Skeletal muscle satellite cell (primary cell): ENCODE measurements at regions not wholly inside any gene's neighbourhood (a gene's known extent, or its start where the extent isn't known, plus 50 kb on each side); places are given as distances from the start of the nearest gene placed in this dataset.

Experiments
- H3K27me3 ChIP-seq: 2 replicates; pipeline ENCODE4 v1.7.0; 2013; ENCODE audit warnings: low read length; ENCODE audit not compliant: control insufficient read depth, insufficient read depth
- H3K36me3 ChIP-seq: 2 replicates; pipeline ENCODE4 v1.7.0; 2013; ENCODE audit warnings: mild to moderate bottlenecking, control low read depth, low read length; ENCODE audit not compliant: insufficient read depth
- H3K4me1 ChIP-seq: 2 replicates; pipeline ENCODE4 v1.7.0; 2013; ENCODE audit warnings: low read length; ENCODE audit not compliant: control insufficient read depth, insufficient read depth
- H3K4me2 ChIP-seq: 2 replicates; pipeline ENCODE4 v1.7.0; 2013; ENCODE audit warnings: mild to moderate bottlenecking, low read length
- H3K4me3 ChIP-seq: 2 replicates; pipeline ENCODE4 v1.7.0; 2013; ENCODE audit warnings: low read length
- H3K9ac ChIP-seq: 2 replicates; pipeline ENCODE4 v1.7.0; 2013; ENCODE audit warnings: mild to moderate bottlenecking, low read depth, low read length, moderate library complexity
- H3K9me3 ChIP-seq: replicated peaks from 2 replicates; pipeline ENCODE4 v1.7.0; 2013; ENCODE audit warnings: mild to moderate bottlenecking, control low read depth, low read length

DNA sequence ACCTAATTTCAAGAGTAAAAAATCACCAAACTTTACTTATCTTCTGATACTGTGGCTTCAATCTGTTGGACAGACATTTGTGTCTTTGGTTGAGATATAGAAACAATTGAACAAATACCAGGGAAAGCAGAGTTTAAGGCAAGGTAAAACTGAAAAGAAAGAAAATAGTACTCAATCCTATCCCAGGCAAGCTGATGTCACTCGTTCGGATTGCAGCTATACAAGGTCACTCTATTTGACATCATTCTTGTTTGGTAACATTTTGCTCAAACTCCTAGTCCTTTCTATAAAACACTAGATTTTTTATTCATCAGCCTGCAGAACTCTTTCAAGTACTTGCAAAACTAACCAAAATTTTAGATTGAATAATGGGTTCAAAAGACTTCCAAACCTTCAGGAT lies 91.9 kb upstream of the ANKRD55 start:
- no peak overlapping the region for H3K4me3 ChIP-seq
- no peaks in the 10 kb centered on the region for H3K9me3 ChIP-seq
- H3K36me3 ChIP-seq, result no peaks in the 10 kb centered on the region
- no peak overlapping the region for H3K4me2 ChIP-seq
- H3K9ac ChIP-seq, result no peak overlapping the region
- H3K27me3 ChIP-seq, result peaks cover 12% of the 10 kb centered on the region
- no peaks in the 10 kb centered on the region for H3K4me1 ChIP-seq

DNA sequence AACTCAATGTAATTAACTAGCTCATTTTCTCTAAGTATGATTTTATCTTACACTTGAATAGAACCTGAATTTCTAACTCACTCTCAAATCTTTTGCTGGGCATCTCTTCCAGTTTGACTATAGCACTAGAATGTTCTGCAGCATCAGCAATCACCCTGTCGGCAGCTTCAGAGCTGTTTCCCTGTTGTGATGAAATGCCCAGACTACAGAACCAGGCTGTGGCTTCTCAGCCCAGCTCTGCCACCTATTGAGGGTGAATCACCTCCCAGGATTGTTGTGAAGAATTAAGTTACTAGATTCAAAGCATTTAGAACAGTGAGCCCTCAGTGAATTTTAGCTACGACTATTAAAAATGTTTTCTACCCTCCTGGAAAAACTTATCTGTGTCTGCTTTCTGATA lies 90.4 kb upstream of the ANKRD55 start:
- Histone ChIP-seq H3K4me1 (no peaks in the 10 kb centered on the region), H3K9ac (no peak overlapping the region), H3K9me3 (no peaks in the 10 kb centered on the region), H3K4me2 (no peak overlapping the region), H3K4me3 (no peak overlapping the region), H3K27me3 (peaks cover 12% of the 10 kb centered on the region), H3K36me3 (no peaks in the 10 kb centered on the region)

- Histone ChIP-seq H3K27me3 (peaks cover 12% of the 10 kb centered on the region), H3K9ac (no peak overlapping the region), H3K4me2 (no peak overlapping the region), H3K36me3 (no peaks in the 10 kb centered on the region), H3K4me1 (no peaks in the 10 kb centered on the region), H3K4me3 (no peak overlapping the region), H3K9me3 (no peaks in the 10 kb centered on the region)
Measured at GRCh38 chr5:56322592-56322991, 89.5 kb upstream of the ANKRD55 start.

- no peaks in the 10 kb centered on the region for H3K36me3 ChIP-seq
- H3K27me3 ChIP-seq, result peaks cover 7% of the 10 kb centered on the region
- H3K9ac ChIP-seq, result no peak overlapping the region
- H3K9me3 ChIP-seq, result no peaks in the 10 kb centered on the region
- no peak overlapping the region for H3K4me2 ChIP-seq
- H3K4me3 ChIP-seq, result no peak overlapping the region
- H3K4me1 ChIP-seq, result no peaks in the 10 kb centered on the region
Measured at GRCh38 chr5:56321236-56321881, 88.2 kb upstream of the ANKRD55 start.

DNA sequence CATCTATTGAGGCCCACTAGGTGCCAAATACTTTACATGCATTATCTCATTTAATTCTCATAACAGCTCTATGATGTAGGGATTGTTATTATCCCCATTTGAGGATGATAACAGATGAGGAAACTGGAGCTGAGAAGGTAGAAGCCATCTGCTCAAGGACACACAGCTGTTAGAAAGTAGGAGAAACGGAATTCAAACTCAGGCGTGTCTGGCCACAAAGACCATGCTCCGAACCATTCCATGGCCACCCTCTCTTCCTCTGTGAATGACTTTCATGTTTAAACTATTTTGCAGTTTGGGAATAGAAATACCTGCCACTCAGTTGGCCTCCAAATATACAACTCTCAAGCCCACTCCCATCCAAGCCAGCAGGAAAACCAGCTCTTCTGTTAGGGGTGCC lies 87.6 kb upstream of the ANKRD55 start:
- Histone ChIP-seq H3K4me3 (no peak overlapping the region), H3K9ac (no peak overlapping the region), H3K4me1 (no peaks in the 10 kb centered on the region), H3K4me2 (no peak overlapping the region), H3K36me3 (no peaks in the 10 kb centered on the region), H3K9me3 (no peaks in the 10 kb centered on the region), H3K27me3 (peaks cover 7% of the 10 kb centered on the region)

GRCh38 chr5:56319526-56320181 lies 86.5 kb upstream of the ANKRD55 start:
- Histone ChIP-seq H3K4me1 (no peaks in the 10 kb centered on the region), H3K9ac (no peak overlapping the region), H3K9me3 (no peaks in the 10 kb centered on the region), H3K4me2 (no peak overlapping the region), H3K36me3 (no peaks in the 10 kb centered on the region), H3K4me3 (no peak overlapping the region), H3K27me3 (peaks cover 7% of the 10 kb centered on the region)

- H3K9me3 ChIP-seq, result no peaks in the 10 kb centered on the region
- no peak overlapping the region for H3K9ac ChIP-seq
- no peak overlapping the region for H3K4me3 ChIP-seq
- H3K4me1 ChIP-seq, result no peaks in the 10 kb centered on the region
- peaks cover 13% of the 10 kb centered on the region for H3K27me3 ChIP-seq
- H3K36me3 ChIP-seq, result no peaks in the 10 kb centered on the region
- H3K4me2 ChIP-seq, result no peak overlapping the region
Measured at GRCh38 chr5:56317923-56318561, 84.9 kb upstream of the ANKRD55 start.

DNA sequence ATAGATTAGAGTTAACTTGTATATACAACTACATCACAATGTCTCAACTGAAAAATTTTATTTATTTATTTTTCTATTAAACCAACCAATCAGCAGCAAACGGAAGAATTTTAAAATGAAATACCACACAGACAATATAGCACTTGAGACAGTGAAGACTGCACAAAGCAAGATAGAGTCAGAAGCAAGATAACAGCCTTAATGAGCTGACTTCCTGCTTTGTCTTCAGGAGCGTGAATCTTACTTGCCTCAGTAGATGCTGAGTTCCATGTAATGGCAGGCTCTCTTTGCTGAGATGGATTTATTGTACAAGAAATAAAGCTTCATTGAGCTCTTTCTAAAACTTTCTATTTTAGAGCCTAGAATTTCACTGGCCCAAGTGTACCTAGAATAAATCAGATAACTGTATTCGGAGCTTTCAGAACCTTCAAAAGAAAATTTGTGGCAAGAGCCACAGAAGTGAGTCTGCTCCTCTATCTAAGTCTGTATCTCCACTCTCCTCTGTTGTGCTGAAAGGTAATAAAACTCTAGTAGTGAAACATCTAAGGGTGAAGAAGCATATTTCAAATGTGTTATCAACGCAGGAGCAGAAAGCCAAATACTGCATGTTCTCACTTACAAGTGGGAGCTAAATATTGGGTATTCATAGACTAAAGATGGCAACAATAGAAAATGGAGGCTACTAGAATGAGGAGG lies 83.3 kb upstream of the ANKRD55 start:
- Histone ChIP-seq H3K9me3 (no peaks in the 10 kb centered on the region), H3K36me3 (no peaks in the 10 kb centered on the region), H3K4me2 (no peak overlapping the region), H3K4me1 (no peaks in the 10 kb centered on the region), H3K27me3 (peaks cover 14% of the 10 kb centered on the region), H3K4me3 (no peak overlapping the region), H3K9ac (no peak overlapping the region)

- Histone ChIP-seq H3K4me1 (no peaks in the 10 kb centered on the region), H3K4me2 (no peak overlapping the region), H3K27me3 (peaks cover 26% of the 10 kb centered on the region), H3K9me3 (no peaks in the 10 kb centered on the region), H3K9ac (no peak overlapping the region), H3K36me3 (no peaks in the 10 kb centered on the region), H3K4me3 (no peak overlapping the region)
Measured at GRCh38 chr5:56314529-56314928, 81.4 kb upstream of the ANKRD55 start.

GRCh38 chr5:56313596-56313995 lies 80.5 kb upstream of the ANKRD55 start:
- Histone ChIP-seq H3K36me3 (no peaks in the 10 kb centered on the region), H3K9ac (no peak overlapping the region), H3K4me3 (no peak overlapping the region), H3K27me3 (peaks cover 26% of the 10 kb centered on the region), H3K4me2 (no peak overlapping the region), H3K4me1 (no peaks in the 10 kb centered on the region), H3K9me3 (no peaks in the 10 kb centered on the region)

DNA sequence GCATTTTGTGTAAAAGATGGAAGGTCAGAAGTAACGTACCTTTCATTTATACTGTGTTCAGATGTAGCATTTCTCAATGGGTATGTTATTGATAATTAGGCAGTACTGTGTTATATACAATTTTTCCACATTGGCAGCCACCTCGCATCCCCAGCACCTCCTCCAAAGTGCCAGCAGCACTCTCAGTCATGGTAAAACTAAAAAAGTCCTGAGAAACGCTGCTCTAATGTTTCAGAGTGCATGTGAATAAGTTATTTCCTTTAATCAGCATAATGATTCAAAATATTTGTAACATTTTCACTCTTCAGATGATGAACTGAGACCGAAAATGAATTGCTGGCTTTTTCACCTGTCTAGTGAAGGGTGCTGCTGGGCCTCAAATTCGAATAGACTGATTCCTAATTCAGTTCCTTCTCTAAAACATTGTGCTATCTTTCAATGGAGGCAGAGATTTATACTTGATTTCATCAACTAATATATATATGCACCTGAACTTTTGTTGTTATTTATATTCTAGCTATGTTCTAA lies 79.9 kb upstream of the ANKRD55 start:
- Histone ChIP-seq H3K36me3 (no peaks in the 10 kb centered on the region), H3K4me1 (no peaks in the 10 kb centered on the region), H3K4me3 (no peak overlapping the region), H3K9me3 (no peaks in the 10 kb centered on the region), H3K4me2 (no peak overlapping the region), H3K9ac (no peak overlapping the region), H3K27me3 (peaks cover 26% of the 10 kb centered on the region)
